Suprapubic skin (tissue), 4 donors: ENCODE measurements at regions not wholly inside any gene's neighbourhood (a gene's known extent, or its start where the extent isn't known, plus 50 kb on each side); places are given as distances from the start of the nearest gene placed in this dataset.
"Not testable (repeated sequence)": the region's sequence is repeated elsewhere in the genome, so short reads cannot be mapped to it uniquely, and the experiment has no call there.

ENCODE experiments used
- DNase-seq, 2 donors: peaks; one replicate each; pipeline ENCODE4 v3.0.0-alpha.2; 2019; ENCODE audit warnings: low spot score in 2 of 2
- H3K27ac ChIP-seq: fragments of 200-600 bp; sonication (generic); one replicate; pipeline ENCODE4 v1.5.1; 2019
- H3K27me3 ChIP-seq: fragments of 200-600 bp; sonication (generic); one replicate; pipeline ENCODE4 v1.5.1; 2019
- H3K36me3 ChIP-seq: fragments of 200-600 bp; sonication (generic); one replicate; pipeline ENCODE4 v1.5.1; 2019
- H3K4me1 ChIP-seq: fragments of 200-600 bp; sonication (generic); one replicate; pipeline ENCODE4 v1.5.1; 2019
- H3K4me3 ChIP-seq: fragments of 200-600 bp; sonication (generic); one replicate; pipeline ENCODE4 v1.5.1; 2019; ENCODE audit warnings: mild to moderate bottlenecking
- H3K9me3 ChIP-seq: fragments of 200-600 bp; sonication (generic); one replicate; pipeline ENCODE4 v1.5.1; 2019
- CTCF ChIP-seq, 2 donors: fragments of 200-600 bp in 1 of 2; fragments of 450-650 bp in 1 of 2; sonication (generic) in 1 of 2; IDR thresholded peaks; one replicate each; pipeline ENCODE4 v1.5.1; 2016 to 2019; ENCODE audit warnings: antibody characterized with exemption in 2 of 2, mild to moderate bottlenecking in 1 of 2, moderate library complexity in 1 of 2
- EP300 ChIP-seq: sonication (generic); formaldehyde crosslinking; IDR thresholded peaks from one replicate; pipeline ENCODE4 v1.6.1; 2017; ENCODE audit warnings: antibody characterized with exemption
- POLR2A ChIP-seq, 2 donors: fragments of 450-650 bp; IDR thresholded peaks; one replicate each; pipeline ENCODE4 v1.6.1; 2017; ENCODE audit warnings: antibody characterized with exemption in 2 of 2, mild to moderate bottlenecking in 2 of 2, moderate library complexity in 2 of 2
- POLR2AphosphoS5 ChIP-seq, 3 donors: sonication (generic); formaldehyde crosslinking; IDR thresholded peaks; one replicate each; pipeline ENCODE4 v1.6.1; 2017; ENCODE audit warnings: antibody characterized with exemption in 3 of 3
- WGBS: methylation state at CpG from one replicate; pipeline ENCODE4 v1.1.5; 2018; 5-methylcytosine and 5-hydroxymethylcytosine counted together

GRCh38 chr20:47438464-47439381 is 63.0 kb upstream of the NCOA3 start:
- DNase-seq = no peak
- 65% methylated on average over 18 of the region's 18 CpGs for WGBS

GRCh38 chr20:47440857-47441773 is 60.6 kb upstream of the NCOA3 start:
- Histone ChIP-seq H3K4me3 (no peak overlapping the region), H3K36me3 (no peaks in the 10 kb centered on the region), H3K27ac (no peak overlapping the region), H3K27me3 (no peaks in the 10 kb centered on the region), H3K9me3 (no peaks in the 10 kb centered on the region), H3K4me1 (peaks cover 9% of the 10 kb centered on the region)
- no peak for TF ChIP-seq EP300
- no peak for TF ChIP-seq POLR2AphosphoS5 (IDR thresholded peaks at IDR 0.05)
- TF ChIP-seq CTCF (IDR thresholded peaks at IDR 0.05) = no peak
- no peak for TF ChIP-seq POLR2A (IDR thresholded peaks at IDR 0.05)
- 56% methylated on average over 7 of the region's 7 CpGs for WGBS
- no peak for DNase-seq

More at GRCh38 chr20:47438464-47439381, 63.0 kb upstream of the NCOA3 start:
- peak overlapping the region; percentile 12 for H3K27ac ChIP-seq
- H3K27me3 ChIP-seq = no peaks in the 10 kb centered on the region
- no peaks in the 10 kb centered on the region for H3K36me3 ChIP-seq
- no peak overlapping the region for H3K4me3 ChIP-seq
- no peaks in the 10 kb centered on the region for H3K9me3 ChIP-seq
- no peak for TF ChIP-seq POLR2A (IDR thresholded peaks at IDR 0.05)
- TF ChIP-seq POLR2AphosphoS5 (IDR thresholded peaks at IDR 0.05) = no peak
- H3K4me1 ChIP-seq = peaks cover 9% of the 10 kb centered on the region

GRCh38 chr20:47441774-47442150 is 59.9 kb upstream of the NCOA3 start:
- 88% methylated on average over 4 of the region's 4 CpGs for WGBS
- TF ChIP-seq CTCF (IDR thresholded peaks at IDR 0.05) = no peak
- TF ChIP-seq POLR2AphosphoS5 (IDR thresholded peaks at IDR 0.05) = no peak
- no peak for TF ChIP-seq EP300
- no peak for TF ChIP-seq POLR2A (IDR thresholded peaks at IDR 0.05)
- H3K4me1 ChIP-seq = peaks cover 9% of the 10 kb centered on the region

GRCh38 chr20:47443060-47443459 is 58.6 kb upstream of the NCOA3 start:
- 78% methylated on average over 9 of the region's 9 CpGs for WGBS
- not testable (repeated sequence) for DNase-seq, H3K27ac ChIP-seq

More at GRCh38 chr20:47441774-47442150, 59.9 kb upstream of the NCOA3 start:
- no peak for DNase-seq
- Histone ChIP-seq H3K4me3 (no peak overlapping the region), H3K9me3 (no peaks in the 10 kb centered on the region), H3K27me3 (no peaks in the 10 kb centered on the region), H3K27ac (no peak overlapping the region), H3K36me3 (no peaks in the 10 kb centered on the region)

GRCh38 chr20:47444584-47444983 is 57.1 kb upstream of the NCOA3 start:
- DNase-seq = no peak
- WGBS = 97% methylated on average over 4 of the region's 4 CpGs
- no peak for TF ChIP-seq EP300
- TF ChIP-seq POLR2A (IDR thresholded peaks at IDR 0.05) = no peak
- TF ChIP-seq CTCF (IDR thresholded peaks at IDR 0.05) = no peak
- TF ChIP-seq POLR2AphosphoS5 (IDR thresholded peaks at IDR 0.05) = no peak
- no peaks in the 10 kb centered on the region for H3K36me3 ChIP-seq
- no peak overlapping the region for H3K27ac ChIP-seq
- no peaks in the 10 kb centered on the region for H3K27me3 ChIP-seq
- H3K4me3 ChIP-seq = no peak overlapping the region
- no peaks in the 10 kb centered on the region for H3K9me3 ChIP-seq
- no peaks in the 10 kb centered on the region for H3K4me1 ChIP-seq

More at GRCh38 chr20:47443060-47443459, 58.6 kb upstream of the NCOA3 start:
- H3K4me1 ChIP-seq, H3K36me3 ChIP-seq, H3K4me3 ChIP-seq, H3K27me3 ChIP-seq, H3K9me3 ChIP-seq: not testable (repeated sequence)

- TF ChIP-seq CTCF (IDR thresholded peaks at IDR 0.05) (no peak), POLR2AphosphoS5 (IDR thresholded peaks at IDR 0.05) (no peak), EP300 (no peak), POLR2A (IDR thresholded peaks at IDR 0.05) (no peak)
- Histone ChIP-seq H3K36me3 (no peaks in the 10 kb centered on the region), H3K4me3 (no peak overlapping the region), H3K9me3 (no peaks in the 10 kb centered on the region), H3K27ac (no peak overlapping the region), H3K4me1 (no peaks in the 10 kb centered on the region), H3K27me3 (no peaks in the 10 kb centered on the region)
- no peak for DNase-seq
- 87% methylated on average over 8 of the region's 8 CpGs for WGBS
These were observed 56.4 kb upstream of the NCOA3 start for GRCh38 chr20:47445291-47445690.

- 92% methylated on average over 15 of the region's 15 CpGs for WGBS
- not testable (repeated sequence) for H3K4me1 ChIP-seq, H3K9me3 ChIP-seq, H3K4me3 ChIP-seq, DNase-seq, H3K27ac ChIP-seq, H3K27me3 ChIP-seq, H3K36me3 ChIP-seq
These were observed 54.1 kb upstream of the NCOA3 start for GRCh38 chr20:47447350-47448296.
